ENCODE measurements at regions not wholly inside any gene's neighbourhood (a gene's known extent, or its start where the extent isn't known, plus 50 kb on each side); places are given as distances from the start of the nearest gene placed in this dataset.

GRCh38 chr7:51732951-51733350 is 416.3 kb upstream of the COBL start:
- no peak for DNase-seq

- no peak for DNase-seq
These were observed 415.5 kb upstream of the COBL start for GRCh38 chr7:51732116-51732515.

GRCh38 chr7:51731075-51731474 is 414.5 kb upstream of the COBL start:
- no peak for DNase-seq

DNA sequence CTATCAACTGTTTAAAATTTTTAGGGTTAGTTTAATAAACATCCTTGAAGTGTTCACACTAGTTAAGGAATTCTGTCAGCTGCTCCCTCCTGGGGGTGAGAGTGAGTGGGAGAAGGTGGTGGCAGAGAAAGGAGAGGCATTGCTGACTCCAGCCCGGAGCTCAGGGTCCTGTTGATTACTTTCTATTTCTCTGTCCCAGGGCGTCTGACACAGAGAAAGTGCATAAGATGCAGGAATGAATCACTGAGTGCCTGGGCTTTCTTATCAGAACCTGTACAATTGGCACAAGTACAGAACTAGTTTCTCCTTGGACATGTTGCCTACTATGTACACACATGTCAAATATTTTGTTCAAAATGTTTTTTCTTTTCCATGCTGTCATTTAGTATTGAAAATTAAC is 410.8 kb upstream of the COBL start:
- no peak for DNase-seq

DNA sequence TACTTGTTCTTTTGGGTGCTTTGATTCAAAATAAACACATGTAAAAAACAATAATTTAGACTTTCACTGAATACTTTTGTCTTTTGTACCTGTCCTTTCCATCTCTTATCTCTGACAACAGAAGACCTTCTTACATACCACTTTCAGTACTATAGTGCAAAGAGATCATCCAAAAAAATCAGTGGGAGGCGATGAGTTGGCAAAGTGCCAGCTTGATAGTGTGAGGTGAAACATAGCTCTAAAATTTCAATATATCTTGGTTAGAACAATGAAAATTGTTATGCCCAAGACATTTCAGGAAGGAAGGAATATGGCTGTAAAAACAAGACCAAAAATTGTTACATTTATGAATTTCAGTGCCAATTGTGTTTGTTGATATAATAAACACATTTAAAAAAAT is 390.2 kb upstream of the COBL start:
- no peak for DNase-seq

DNA sequence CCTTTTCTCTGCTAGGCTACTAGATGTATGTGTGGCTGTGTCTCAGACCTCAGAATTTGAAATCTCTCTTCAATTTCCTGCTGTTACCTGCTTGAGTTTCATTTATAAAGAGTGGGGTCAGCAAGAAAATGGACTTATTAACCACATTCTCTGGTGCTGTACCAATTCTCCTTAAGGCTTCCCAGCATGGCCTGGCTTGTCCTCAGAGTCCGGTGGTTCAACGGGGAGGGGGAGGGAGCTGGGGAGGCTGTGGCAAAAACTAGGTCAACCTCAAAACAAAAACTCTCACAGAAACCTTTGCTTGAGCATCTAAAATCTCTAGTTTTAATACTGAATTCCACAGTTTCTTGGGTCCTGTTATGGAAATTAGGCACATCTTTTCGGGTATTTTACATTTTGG is 389.1 kb upstream of the COBL start:
- DNase-seq = no peak

DNA sequence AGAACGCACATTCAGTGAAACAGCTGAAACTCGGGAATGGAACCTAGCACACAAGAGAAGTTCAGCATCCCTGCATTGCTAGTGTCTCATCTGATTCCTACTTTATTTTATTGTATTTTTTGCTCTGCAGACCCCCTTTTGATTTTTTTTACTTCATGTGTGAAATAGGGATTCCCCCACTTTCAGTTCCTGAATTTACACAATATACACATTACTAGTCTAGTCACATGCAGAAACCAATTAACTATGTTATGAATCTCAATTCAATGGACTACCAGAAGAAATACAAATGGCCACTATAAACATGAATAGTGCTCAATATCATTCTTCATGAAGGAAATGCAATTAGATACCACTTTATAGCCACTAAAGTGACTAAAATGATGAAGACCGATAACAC is 386.1 kb upstream of the COBL start:
- no peak for DNase-seq

DNA sequence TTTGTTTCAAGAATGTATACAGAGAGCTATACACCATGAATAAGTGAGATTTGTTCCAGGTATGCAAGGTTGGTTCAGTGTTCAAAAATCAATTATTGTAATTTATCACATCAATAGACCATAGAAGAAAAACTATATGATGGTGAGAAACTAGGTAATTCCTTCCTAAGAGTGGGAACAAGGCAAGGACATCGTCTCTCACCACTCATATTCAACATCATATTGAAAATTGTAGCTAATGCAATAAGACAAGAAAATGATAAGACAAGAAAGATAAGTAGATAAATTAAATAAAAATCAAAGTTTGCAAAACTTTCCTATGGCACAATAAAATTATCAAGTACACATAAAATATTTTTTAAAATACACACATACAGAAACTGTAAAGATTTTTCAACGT is 385.3 kb upstream of the COBL start:
- no peak for DNase-seq

DNA sequence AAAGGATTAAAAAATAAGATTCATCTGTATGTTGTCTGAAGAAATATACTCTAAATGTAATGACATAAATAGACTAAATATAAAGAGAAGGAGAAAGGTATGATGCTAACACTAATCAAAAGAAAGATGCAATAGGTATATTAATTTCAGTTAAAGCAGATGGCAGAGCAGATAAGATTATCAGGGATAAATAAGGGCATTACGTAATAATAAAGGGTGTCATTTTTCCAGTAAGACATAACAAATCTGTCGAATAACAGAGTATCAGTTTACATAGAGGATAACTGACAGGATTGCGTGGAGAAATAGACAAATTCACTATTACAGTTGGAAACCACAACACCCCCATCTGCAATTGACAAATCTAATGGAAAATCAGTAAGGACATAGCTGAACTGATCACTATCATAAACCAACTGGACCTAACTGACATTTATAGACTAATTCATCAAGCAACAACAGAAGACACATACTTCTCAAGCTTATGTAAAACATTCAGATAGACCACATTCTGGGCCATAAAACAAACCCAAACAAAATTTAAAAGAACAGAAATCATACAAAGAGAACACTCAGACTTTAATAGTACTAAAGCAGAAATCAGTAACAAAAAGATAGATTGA is 384.1 kb upstream of the COBL start:
- no peak for DNase-seq

DNA sequence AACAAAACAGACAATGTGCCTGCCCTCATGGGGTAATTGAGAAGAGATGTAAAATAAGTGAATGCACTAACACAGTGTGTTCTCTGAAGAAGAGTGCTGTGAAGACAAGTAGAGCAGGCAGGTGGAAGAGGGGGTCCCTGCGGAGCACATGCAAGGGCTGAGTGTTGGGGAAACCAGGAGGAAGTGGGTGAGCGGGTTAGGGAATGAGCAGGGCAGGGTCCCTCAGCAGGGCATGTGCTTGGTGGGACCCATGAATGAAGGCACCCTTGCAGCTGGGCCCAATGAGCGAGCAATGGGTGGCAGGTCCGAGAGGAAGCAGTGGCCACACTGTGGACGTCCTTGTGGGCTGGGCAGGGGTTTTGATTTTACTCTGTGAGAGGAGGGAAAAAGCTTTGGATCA is 376.6 kb upstream of the COBL start:
- DNase-seq = no peak

DNA sequence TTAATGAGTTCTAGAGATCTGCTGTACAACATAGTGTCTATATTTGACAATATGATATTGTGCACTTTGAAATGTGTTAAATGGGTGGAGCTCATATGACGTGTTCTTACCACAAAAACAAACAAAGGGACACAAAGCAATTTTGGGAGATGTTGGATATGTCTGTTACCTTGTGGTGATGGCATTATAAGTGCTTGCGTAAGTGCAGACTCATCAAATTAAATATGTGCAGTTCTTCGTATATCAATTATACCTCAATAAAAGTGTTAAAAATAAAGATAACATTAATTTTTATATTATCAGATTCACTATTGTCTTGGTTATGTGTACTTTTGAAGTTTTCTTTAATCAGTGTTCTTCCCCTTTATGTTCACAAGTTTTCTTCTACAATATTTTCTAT is 372.9 kb upstream of the COBL start:
- no peak for DNase-seq

- no peak for DNase-seq
These were observed 369.2 kb upstream of the COBL start for GRCh38 chr7:51685794-51686193.

DNA sequence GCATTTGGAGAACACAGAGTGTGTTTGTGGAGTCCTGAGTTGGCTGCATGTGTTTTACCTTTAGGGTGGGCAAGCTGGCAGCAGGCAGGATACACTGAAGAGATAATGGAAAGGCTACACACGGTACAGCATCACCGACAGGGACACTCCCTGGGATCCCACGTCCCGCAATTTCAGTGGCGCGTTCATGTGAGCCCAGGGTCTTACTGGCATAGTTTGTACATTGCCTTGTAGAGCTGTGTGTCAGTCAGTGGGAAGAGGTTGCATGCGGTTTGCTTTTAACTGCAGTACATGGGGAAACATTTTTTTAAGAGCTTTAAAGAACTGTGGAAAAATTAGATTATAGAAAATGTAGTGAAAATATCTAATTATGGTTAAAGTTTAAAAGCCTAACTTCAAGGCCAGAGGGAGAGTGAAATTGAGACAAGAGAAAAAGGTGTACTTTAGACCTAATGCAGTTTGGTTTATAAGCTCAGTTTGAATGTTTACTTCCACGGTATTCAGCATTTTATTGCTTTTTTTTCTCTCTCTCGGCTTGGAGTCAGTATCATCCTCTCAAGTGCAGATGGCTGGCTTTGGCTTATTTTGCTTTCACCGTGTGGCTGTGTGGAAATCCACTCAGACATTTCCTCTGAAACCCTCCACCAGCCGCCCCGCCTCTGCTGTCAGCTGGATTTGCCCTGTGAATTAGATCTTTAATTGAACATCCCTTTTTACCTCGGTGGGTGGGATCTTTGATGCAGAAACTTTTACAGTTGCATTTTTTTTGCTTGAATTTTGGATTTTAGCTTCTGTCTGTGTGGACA is 364.2 kb upstream of the COBL start:
- DNase-seq = no peak

- no peak for DNase-seq
These were observed 362.7 kb upstream of the COBL start for GRCh38 chr7:51679358-51679757.

GRCh38 chr7:51666751-51667150 is 350.1 kb upstream of the COBL start:
- no peak for DNase-seq

GRCh38 chr7:51666266-51666665 is 349.7 kb upstream of the COBL start:
- DNase-seq = no peak

- DNase-seq = no peak
These were observed 348.6 kb upstream of the COBL start for GRCh38 chr7:51665045-51665780.

- DNase-seq = no peak
These were observed 343.9 kb upstream of the COBL start for GRCh38 chr7:51660516-51660915.

DNA sequence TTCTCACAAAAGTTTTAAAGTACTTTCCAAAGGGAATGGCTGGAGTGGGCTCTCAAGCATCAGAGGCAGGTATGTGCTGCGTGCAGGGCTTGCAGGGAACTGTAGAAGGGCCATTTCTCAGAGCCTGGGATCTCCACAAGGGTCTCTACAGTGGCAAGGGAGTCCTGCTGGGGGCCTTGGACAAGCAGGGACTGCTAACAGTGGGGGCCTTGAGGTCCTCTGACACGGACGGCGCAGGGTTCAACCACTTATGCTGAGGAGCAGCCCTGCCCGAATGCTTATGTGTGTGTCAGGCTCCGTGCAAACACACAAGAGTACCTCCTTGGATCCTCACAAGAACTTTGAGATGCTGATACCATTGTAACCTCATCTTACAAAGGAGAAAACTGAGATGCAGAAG is 342.1 kb upstream of the COBL start:
- DNase-seq = no peak

DNA sequence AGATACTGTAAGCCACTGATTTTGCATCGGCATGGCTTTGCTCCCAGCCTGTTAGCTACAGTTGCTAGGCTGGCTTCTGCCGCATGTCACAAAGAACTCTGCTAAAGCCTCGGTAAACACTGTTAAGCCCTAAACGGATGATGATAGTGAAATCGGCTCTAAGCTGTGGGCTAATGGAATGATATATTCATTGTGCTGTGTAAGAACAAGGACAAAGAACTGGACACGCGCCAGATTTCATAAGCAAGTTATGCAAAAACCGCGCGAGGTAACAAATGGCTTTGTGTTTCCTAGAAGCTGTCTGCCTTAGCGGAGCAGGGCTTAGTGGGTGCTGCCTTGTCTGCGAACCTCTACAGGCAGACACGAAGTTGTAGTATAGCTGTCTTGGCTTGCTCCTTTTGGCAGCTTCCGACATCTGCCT is 331.3 kb upstream of the COBL start:
- DNase-seq = no peak

- no peak for DNase-seq
These were observed 330.9 kb upstream of the COBL start for GRCh38 chr7:51647486-51647885.

DNA sequence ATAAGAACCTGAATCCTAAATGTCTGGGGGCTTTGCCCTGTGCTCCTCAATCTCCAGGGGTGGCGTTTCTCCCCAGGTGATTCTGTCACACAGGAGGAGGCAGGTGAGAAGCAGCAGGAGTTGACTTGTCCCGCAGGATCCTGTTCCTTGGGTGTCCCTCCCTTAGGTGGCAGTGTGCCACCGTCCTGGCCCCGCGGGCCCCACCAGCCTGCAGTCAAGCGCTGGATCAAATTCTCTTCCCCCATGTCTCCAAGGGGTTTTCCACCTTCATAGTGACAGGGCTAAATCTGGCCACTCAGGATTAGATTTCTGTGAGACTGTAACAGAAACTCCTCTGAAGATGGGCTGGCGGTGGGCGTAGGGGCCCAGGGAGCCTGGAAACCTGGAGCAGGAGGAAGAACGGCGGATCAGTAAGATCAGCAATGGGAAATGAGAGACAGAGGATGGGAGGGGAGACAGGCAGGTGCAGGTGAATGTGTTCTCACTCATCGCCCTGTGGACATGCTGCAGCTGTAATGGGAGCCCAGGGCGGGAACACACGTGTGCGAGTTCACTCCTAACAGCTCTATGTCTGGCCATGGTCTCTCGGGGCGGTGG is 329.2 kb upstream of the COBL start:
- DNase-seq = no peak

DNA sequence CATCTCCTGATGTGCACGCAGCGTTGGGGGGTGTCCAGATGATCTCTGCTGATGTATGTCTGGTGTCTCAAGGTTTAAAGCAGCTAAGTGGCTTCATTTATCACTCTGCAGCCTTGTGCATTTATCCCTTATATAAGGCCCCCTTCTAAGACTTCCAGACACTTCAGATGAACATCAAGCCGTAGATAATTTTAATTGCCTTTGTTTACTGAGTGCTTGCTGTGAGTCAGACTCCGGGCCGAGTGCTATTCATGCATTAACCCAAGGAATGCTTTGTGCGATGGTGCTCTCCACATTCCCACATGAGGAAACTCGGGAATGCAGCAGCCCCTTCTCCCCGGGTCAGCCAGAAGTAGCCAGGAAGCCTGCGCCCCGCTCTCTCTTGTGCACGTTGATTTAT is 328.6 kb upstream of the COBL start:
- DNase-seq = no peak

GRCh38 chr7:51644216-51644615 is 327.6 kb upstream of the COBL start:
- DNase-seq = no peak
